AG08396 (cell line): ENCODE measurements at regions not wholly inside any gene's neighbourhood (a gene's known extent, or its start where the extent isn't known, plus 50 kb on each side); places are given as distances from the start of the nearest gene placed in this dataset.

Experiments
- DNase-seq: peaks from one replicate; pipeline ENCODE4 v3.0.0; 2012; ENCODE audit warnings: low spot score, mixed read lengths

DNA sequence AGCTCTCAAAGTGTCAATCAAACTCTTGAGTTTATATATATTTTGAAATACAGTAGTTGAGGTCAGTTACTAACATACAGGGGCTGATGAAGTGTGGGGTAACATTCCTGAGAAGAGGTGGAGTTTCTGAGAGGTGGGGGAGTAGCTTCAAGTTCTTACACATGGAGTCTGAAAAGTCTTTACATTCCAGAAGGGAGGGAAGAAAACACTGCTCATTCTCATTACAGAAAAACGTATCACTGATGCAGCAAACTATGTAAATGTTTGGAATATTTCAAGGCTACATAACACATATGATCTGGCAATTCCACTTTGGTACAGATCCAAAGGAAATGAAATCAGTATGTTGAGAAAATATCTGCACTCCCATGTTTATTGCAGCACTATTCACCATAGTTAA is 1065.8 kb upstream of the B3GALT2 start:
- no peak for DNase-seq

DNA sequence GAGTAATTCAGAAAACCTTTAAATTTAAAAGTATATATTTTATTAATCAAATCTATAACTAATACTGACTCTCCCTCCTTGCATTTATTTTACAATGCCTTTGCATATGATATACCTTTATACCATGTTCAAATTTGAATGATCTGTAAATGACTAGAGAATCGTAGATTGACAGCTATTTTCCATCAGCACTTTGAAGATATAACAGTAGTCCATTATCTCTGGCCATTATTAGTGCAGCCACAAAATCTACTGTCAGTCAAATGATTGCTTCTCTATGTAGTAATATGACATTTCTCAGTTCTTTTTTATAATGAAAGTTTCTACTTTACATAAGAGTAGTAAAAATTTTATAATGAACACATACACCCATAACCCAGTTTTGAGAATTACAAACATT is 1054.8 kb upstream of the B3GALT2 start:
- DNase-seq = no peak

DNA sequence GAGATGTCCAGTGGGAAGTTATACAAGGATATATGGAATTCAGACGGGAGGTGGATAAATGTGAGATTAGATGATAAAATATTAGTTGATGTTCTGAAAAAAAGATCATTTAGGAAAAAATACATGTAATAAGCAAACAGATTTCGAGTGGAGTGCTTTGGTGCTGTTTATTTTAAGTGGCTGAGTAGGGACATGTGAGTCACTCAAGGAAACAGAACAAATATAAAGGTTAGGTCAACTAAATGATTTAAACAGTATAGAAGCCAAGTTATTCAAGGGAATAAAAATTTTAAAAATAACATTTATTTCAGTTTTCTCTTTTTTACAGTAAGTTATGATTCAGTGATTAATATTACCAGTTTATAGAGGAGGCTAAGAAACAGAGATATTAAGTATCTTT is 1046.7 kb upstream of the B3GALT2 start:
- no peak for DNase-seq

DNA sequence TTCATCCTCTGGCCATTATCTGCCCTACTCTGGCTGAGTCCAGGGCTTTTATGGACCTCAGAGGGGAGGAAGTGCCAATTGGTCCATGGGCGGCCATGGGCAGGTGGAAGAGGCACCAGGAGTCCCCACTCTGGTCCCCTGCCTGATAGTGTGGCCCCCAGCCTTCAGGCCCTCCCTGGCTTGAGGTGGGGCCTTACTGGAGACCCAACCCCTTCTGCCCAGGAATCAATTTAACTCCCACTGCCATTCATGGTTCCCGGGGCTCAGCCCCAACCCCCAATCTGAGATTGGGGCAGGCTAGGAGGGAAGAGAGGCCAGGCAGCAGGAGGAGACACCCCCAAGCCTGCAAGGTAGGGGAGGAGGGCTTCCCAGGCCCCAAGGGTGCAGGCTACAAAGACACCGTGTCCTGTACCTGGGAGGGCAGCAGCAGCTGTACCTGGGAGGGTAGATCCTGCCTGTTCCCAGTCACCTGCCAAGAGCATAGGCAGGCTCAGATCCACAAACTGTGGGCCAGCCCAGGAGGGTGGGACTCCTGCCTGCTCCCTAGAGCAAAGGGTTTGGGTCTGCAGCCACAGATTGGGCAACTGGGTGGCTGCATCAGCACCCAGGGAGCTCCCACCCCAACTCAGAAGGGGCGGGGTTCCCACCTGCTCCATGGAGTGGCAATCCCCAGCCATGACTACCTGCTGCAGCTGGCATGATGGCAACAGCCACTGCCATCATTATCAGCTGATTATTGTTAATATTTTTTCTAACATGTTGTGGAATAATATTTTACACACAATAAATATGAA is 1044.1 kb upstream of the B3GALT2 start:
- DNase-seq = no peak

DNA sequence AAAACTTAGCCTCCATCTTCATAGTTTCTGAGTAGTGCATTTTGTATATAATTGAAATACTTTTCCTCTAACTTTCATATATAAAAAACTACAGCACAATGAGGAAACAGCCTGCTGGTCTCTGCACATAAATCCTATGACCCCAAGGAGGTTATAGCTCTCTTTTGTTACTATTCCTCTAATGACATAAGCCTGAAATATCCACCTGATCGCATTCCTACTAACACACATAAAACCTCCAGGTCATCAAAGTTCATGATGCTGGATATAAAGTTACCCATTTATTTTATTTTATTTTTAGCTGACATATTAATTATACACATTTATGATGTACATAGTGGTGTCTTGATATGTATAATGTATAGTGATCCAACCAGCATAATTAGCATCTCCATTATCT is 1042.0 kb upstream of the B3GALT2 start:
- DNase-seq = no peak

DNA sequence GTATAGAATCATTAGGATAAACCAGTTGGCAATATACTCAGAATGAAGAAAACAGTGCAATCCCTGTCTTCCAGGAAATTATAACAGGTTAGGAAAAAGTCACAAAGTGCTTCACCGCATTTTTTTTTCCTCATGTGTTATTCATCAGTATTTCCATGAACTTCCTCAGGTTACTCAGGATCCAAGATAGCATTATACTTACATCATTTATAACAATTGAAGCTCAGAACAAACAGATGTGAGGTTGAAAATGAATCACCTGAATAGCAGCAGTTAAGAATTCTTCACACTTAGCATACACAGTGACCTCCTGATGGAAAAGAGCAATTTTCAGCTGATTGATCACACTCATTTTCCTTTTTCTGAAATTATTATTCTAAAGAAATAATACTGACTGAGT is 1040.7 kb upstream of the B3GALT2 start:
- DNase-seq = no peak

DNA sequence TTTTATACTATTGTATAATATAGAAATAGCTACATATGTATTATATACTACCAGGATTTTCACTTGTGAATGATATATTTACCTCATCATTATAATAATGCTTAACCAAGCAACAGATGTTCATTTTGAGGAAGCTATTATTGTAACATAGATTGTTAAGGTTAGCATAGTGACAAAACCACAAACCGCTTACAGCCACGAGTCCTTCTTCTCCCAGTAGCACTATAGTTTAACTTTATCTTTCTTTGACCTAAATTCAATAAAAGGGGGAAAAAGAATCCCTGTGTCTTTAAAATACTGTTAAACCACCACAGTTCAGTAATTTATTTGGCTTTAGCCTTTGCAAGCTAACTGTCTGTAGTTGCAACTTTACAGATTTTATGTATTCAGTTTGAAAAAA is 1039.4 kb upstream of the B3GALT2 start:
- no peak for DNase-seq

DNA sequence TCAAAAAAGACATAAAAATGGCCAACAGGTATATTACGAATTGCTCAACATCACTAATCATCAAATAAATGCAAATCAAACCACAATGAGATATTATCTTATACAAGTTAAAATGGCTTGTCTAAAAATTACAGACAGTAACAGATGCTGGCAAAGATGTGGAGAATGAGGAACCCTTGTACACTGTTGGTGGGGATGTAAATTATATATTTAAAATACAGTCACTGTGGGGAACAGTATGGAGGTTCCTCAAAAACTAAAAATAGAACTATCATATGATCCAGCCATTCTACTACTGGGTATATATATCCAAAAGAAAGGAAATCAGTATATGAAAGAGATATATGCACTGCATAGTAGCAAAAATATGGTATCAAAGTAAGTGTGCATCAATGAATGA is 1037.2 kb upstream of the B3GALT2 start:
- no peak for DNase-seq

DNA sequence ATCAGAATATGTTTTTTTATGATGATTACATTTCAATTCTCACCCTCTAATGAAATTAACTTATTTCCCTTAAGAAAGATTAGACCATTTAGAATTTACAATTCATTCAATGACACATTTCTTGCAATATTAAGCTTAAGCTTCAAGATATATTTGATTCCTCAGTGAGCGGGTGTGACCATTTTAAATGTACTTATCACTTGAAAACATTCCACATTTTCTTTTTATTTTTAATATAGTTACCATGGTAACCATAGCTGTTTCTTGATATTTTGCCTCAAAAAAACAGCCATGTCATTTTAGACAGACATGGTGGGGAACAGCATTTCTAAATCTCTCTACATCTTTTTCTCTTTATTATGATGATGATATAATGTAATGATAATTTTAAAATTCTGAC is 1029.0 kb upstream of the B3GALT2 start:
- no peak for DNase-seq

DNA sequence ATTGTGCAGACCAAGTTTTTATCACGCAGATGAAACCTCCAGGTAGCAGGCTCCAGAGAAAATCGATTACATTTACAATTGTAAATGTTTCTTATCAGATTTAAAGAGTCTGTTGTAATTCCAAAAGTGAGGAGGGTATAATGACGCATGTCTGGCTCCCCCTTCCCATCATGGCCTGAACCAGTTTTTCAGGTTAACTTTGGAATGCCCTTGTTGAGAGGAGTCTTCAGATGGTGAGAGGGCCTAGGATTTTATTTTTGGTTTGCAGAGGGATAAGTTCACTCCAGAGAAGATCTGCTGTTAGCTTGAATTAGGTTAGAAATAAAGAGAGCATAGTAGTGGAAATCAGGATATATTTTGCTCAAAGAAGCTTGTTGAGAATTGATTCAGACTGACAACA is 1028.3 kb upstream of the B3GALT2 start:
- DNase-seq = no peak

DNA sequence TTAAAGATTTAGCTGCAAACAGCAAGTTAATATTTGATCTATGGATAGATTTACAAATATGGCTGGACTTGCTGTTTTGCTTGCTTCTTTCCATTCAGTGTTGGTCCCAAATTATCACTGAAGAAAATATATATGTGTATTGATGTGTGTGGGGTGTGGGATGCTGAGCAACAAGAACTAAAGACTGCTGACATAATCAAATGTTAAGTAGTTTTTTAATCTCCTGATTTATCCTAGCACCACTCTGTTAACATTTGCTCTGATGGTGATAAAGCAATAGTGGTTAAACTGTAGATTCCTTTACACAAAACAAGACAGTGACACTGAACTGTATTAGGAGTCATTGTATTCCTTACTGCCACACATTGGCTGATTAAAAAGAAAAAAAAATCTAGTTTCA is 1023.5 kb upstream of the B3GALT2 start:
- no peak for DNase-seq

DNA sequence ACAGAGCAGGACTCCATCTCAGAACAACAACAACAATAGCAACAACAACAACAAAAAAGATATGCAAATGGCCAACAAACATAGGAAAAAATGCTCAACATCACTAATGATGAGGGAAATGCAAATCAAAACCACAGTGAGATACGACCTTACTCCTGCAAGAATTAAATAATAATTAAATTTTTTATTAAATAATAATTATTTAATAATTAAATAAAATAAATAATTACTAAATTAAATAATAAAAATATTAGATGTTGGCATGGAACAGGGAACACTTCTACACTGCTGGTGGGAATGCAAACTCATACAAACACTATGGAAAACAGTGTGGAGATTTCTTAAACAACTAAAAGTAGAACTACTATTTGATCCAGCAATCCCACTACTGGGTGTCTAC is 1022.3 kb upstream of the B3GALT2 start:
- DNase-seq = no peak

DNA sequence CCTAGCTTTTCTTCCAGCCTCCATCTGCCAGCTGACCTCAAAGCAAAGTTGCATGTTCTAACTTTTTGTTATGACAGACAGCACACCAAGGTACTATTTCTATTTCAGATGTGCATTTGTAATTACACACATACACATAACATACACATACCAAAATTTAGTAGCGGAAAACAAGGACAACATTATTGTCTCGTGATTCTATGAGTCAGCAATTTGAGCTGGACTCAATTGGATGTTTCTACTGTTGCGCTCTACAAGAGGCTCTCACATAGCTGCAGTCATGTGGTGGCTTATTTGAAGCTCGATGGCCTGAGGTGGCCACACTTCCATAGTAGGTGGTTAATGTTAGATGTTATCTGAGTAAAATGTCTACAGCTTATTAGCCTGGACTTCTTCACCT is 1010.1 kb upstream of the B3GALT2 start:
- no peak for DNase-seq

DNA sequence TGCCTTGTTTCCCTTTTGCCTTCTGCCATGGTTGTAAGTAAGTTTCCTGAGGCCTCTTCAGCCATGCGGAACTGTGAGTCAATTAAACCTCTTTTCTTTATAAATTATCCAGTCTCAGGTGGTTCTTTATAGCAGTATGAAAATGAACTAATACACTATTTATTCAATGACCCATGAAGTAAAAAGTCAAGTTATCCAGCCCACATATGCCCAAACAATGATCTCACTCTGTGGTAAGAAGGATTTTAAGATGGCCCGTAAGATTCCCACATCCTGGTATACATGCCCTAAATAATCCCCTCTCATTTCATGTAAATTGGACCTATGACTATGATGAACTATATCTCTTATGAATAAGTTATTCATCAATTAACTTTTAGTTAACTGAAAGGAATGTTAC is 1008.3 kb upstream of the B3GALT2 start:
- no peak for DNase-seq

DNA sequence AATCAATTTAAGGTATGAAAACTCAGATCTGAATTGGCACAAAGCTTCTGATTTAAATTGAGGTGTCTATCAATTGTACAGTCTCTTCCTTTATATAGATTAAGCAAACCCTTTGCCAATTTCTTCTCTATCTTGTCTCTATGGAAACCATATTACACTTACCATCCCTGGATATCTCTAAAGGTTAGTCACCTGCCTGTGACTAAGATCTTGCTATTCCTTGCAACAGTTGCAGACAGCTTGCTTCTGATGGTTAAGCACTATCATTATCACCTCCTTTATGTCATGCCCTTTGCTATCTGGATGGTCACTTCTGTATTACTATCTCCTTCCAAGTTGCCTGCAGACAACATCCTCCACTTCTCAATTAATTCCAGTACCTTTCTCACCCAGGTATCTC is 998.6 kb upstream of the B3GALT2 start:
- DNase-seq = no peak

DNA sequence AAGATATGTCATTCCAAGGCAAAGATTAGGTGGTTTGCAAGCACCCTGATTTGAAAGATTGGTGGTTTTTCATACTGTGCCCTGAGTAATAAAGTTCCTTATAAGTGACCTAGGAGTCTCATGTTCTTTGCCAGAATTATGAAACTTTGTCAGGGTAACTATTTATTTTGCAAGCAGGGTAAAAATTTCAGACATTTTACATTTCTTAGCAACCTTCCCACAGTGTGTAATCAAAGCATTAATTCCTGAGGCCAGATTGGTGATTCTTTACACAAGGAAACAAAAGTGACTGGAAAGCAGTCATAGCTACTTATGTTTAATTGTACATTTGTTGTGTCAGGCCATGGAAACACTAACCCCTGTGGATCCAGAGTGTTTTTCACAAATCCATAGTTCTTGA is 998.0 kb upstream of the B3GALT2 start:
- no peak for DNase-seq

DNA sequence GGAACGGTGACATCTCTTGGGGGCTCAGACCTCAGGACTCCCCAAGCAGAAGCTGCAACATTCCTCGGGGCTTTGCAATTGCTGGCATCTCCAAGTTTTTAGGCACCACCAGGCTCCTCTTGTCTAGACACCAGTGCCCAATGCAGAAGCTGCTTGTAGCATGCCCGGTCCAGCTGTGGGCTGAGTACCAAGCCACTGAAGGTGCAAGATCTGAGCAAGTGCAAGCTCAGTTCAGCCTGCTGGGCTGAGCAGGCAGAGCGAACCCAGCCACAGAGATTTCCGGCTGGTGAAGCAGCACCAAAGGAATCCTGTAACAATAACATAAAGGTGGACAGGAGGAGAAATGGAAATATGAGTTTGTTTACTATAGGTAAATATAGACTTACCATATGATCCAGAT is 995.4 kb upstream of the B3GALT2 start:
- DNase-seq = no peak

DNA sequence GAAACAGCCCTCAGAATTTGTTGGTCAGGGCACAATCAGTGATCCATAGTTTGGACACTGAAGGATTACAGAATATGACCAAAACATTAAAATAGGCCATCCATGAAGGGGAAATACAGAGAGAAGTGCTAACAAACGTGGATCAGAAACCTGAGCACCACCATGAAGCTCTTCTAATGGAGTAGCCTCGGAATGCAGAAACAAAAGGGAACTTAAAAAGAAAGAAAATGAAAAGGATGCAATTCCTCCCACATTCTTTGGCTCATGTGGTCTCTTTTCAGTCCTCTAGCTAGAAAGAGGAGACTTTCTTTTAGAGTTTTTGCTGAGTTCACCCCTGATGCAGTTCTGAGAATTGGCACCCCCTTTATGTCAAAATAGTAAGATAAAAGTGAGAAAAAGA is 989.8 kb upstream of the B3GALT2 start:
- no peak for DNase-seq

DNA sequence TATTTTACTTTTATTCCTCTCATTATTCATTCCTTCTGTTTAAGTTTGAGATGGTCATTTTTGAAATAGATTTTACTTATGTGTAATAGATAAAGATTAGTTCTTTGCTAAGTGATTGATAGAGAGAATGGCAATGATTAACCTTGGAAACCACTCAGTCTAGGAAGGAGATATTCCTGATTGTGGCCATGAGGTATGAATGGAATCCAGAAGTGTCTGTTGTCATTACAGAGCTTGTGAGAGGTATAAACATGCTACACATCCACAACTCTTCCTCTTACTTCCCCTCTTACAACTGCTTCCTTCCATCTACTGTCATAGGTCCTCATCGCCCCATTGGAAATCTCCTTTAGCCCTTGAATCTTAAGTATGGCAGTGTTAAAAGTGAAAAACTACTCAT is 988.8 kb upstream of the B3GALT2 start:
- DNase-seq = no peak

DNA sequence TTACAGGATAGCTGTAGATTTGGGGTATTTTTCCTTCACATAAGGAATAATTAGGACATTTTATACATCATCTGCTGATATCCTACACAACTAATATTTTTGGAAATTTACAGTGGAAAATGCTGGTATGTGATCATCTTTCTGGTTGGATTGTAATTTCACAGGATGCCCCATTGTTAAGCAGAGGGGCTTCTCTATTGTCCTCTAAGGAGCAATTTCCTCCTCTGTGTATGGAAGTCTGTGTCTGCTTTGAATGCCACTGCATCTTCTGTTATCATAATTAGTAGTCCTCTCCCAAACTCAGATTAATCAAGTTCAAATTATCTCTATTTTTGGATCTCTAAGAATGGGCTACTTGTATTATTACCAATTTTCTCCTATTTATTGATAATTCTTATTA is 988.1 kb upstream of the B3GALT2 start:
- DNase-seq = no peak

DNA sequence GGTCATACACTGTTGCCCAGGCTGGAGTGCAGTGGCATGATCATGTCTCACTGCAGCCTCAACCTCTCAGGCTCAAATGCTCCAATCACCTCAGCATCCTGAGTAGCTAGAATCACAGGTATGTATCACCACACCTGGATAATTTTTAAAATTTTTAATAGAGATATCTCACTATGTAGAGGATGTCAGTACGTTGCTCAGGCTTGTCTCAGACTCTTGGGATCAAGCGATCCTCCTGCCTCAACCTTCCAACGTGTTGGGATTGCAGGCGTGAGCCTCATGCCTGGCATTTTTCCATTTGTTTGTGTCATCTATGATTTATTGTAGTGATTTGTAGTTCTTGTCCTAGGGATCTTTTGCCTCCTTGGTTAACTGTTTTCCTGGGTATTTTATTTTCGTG is 985.2 kb upstream of the B3GALT2 start:
- DNase-seq = no peak

DNA sequence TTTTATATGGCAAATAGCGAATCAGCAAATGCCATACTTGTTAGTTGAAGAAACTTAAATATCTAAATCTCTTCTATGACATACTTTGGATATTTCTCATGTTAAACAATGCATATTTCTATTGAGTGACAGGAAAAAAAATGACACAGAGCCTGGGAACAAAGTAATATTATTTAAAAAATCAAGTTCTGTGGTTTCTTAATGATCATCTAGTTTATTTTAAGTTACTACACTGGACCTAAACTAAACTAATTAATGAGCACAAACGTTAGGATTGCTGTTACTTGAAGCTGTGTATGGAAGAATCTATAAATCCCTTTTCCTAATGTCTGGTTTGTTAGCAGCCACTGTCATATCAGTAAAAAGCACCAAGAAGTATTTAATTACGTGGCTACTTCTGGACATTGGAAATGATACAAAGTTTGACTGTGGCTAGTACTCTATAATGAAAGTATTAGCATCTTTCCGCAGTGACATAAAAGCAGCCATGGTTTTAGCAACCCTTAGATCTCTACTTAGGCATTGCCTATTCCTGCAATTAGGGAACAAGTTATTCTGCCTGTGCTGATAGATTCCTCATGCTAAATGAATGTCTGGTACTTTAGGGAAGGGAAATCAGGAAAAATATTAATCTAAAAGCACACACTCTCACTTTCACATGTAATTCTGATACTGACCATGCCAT is 981.7 kb upstream of the B3GALT2 start:
- no peak for DNase-seq

DNA sequence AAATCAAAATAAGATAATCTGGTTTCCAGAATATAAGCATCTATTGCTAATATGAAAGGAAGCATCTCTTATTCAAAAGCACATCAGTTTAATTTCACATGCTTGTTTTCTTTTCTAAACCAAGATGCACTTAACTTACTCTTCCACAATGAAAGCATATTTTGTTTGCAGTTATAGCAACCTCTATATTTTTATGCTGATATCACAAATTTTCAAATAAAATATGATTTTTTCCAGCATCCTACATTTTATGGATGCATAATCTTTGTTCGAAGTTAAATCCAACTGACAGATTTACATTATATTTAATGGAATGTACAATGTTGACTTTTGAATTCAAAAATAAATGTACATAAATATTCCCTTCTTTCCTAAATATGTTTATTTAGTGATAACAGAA is 978.3 kb upstream of the B3GALT2 start:
- DNase-seq = no peak

DNA sequence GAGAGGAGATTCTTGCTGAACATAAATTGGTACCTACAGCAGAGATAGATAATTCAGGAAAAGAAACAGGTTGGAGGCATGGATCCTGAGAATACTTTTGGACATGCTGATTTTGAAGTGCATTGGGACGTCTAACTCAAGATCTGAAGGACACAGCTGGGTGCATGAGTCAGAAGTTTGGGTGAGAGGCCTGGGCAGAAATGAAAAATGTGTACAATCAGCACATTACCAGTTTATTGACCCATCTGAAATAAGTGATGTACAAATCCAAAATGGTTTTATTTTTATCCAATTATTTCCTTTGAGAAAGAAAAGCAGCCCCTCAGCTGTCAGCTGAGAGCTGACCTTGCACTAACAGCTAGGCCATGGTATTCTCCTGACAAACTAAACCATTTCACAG is 975.2 kb upstream of the B3GALT2 start:
- no peak for DNase-seq
